ENCODE measurements at regions not wholly inside any gene's neighbourhood (a gene's known extent, or its start where the extent isn't known, plus 50 kb on each side); places are given as distances from the start of the nearest gene placed in this dataset.

- no peak for TF ChIP-seq CTCF (IDR thresholded peaks at IDR 0.05; ENCODE audit: unreplicated experiment)
- peaks cover 2% of the 10 kb centered on the region for H3K4me1 Mint-ChIP-seq (ENCODE audit: unreplicated experiment)
- H3K27me3 Mint-ChIP-seq (ENCODE audit: unreplicated experiment) = peaks cover 6% of the 10 kb centered on the region
- H3K4me3 Mint-ChIP-seq (ENCODE audit: unreplicated experiment) = no peak overlapping the region
- no peak overlapping the region for H3K27ac Mint-ChIP-seq (ENCODE audit: unreplicated experiment)
- no peaks in the 10 kb centered on the region for H3K9me3 Mint-ChIP-seq (ENCODE audit: unreplicated experiment)
- H3K36me3 Mint-ChIP-seq (ENCODE audit: low read depth, unreplicated experiment) = no peaks in the 10 kb centered on the region
- DNase-seq (ENCODE audit: low spot score) = no peak
These were observed 350.9 kb upstream of the TNRC6C start for GRCh38 chr17:77607606-77608005.

DNA sequence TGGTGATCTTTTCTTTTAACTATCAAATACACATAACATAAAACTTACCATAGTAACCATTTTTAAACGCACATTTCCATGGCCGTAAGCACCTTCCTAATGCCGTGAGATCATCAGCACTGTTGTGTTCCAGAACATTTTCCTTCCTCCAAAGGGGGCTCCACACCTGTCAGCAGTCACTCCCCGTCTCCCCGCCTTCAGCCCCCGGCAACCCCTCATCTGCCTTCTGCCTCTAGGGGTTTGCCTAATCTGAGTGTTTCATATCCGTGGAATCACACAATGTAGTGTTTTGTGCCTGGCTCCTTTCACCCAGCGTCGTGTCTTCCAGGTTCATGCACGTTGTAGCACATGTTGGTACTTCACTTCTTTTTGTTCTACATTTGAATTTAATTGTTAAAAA is 350.1 kb upstream of the TNRC6C start:
- no peak for DNase-seq (ENCODE audit: low spot score)
- peaks cover 2% of the 10 kb centered on the region for H3K4me1 Mint-ChIP-seq (ENCODE audit: unreplicated experiment)
- no peaks in the 10 kb centered on the region for H3K36me3 Mint-ChIP-seq (ENCODE audit: low read depth, unreplicated experiment)
- TF ChIP-seq CTCF (IDR thresholded peaks at IDR 0.05; ENCODE audit: unreplicated experiment) = no peak
- H3K27me3 Mint-ChIP-seq (ENCODE audit: unreplicated experiment) = peaks cover 6% of the 10 kb centered on the region
- H3K4me3 Mint-ChIP-seq (ENCODE audit: unreplicated experiment) = no peak overlapping the region
- no peak overlapping the region for H3K27ac Mint-ChIP-seq (ENCODE audit: unreplicated experiment)
- no peaks in the 10 kb centered on the region for H3K9me3 Mint-ChIP-seq (ENCODE audit: unreplicated experiment)

- H3K27me3 Mint-ChIP-seq (ENCODE audit: unreplicated experiment) = peaks cover 8% of the 10 kb centered on the region
- no peak overlapping the region for H3K27ac Mint-ChIP-seq (ENCODE audit: unreplicated experiment)
- H3K4me1 Mint-ChIP-seq (ENCODE audit: unreplicated experiment) = peaks cover 2% of the 10 kb centered on the region
- no peak for DNase-seq (ENCODE audit: low spot score)
- TF ChIP-seq CTCF (IDR thresholded peaks at IDR 0.05; ENCODE audit: unreplicated experiment) = no peak
- no peaks in the 10 kb centered on the region for H3K9me3 Mint-ChIP-seq (ENCODE audit: unreplicated experiment)
- H3K36me3 Mint-ChIP-seq (ENCODE audit: low read depth, unreplicated experiment) = no peaks in the 10 kb centered on the region
- H3K4me3 Mint-ChIP-seq (ENCODE audit: unreplicated experiment) = no peak overlapping the region
These were observed 348.7 kb upstream of the TNRC6C start for GRCh38 chr17:77609553-77610517.

GRCh38 chr17:77610518-77610893 is 348.0 kb upstream of the TNRC6C start:
- no peak overlapping the region for H3K4me3 Mint-ChIP-seq (ENCODE audit: unreplicated experiment)
- peaks cover 8% of the 10 kb centered on the region for H3K27me3 Mint-ChIP-seq (ENCODE audit: unreplicated experiment)
- TF ChIP-seq CTCF (IDR thresholded peaks at IDR 0.05; ENCODE audit: unreplicated experiment) = no peak
- H3K27ac Mint-ChIP-seq (ENCODE audit: unreplicated experiment) = no peak overlapping the region
- H3K9me3 Mint-ChIP-seq (ENCODE audit: unreplicated experiment) = no peaks in the 10 kb centered on the region
- H3K36me3 Mint-ChIP-seq (ENCODE audit: low read depth, unreplicated experiment) = no peaks in the 10 kb centered on the region
- peaks cover 2% of the 10 kb centered on the region for H3K4me1 Mint-ChIP-seq (ENCODE audit: unreplicated experiment)
- no peak for DNase-seq (ENCODE audit: low spot score)

DNA sequence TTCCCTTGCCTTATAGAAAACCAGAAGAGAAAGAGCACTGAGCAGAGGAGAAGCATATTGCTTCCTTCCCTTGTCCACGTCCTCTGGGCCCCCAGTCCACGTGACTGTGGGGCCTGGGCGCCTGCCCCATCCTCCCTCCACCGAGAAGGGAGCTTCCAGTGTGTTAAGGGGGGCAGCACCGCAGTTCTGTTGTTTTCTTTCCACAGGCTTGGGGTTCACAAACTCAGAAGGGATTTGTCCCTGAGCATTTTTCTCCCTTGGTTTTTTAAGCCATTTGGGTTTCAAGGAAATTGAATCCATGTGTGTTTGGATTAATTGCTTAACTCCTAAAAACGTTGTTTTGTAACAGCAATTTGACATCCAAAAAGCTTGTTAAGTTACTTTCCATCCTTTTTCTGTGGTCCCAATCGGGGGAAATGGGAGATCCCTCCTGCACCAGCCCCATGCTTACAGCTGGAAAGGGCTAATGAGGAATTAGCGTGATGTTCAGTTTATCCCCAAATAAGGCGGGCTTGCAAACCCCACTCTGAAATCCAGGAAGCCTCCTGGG is 347.5 kb upstream of the TNRC6C start:
- no peak overlapping the region for H3K4me3 Mint-ChIP-seq (ENCODE audit: unreplicated experiment)
- no peak for DNase-seq (ENCODE audit: low spot score)
- no peaks in the 10 kb centered on the region for H3K9me3 Mint-ChIP-seq (ENCODE audit: unreplicated experiment)
- H3K27me3 Mint-ChIP-seq (ENCODE audit: unreplicated experiment) = peaks cover 8% of the 10 kb centered on the region
- H3K4me1 Mint-ChIP-seq (ENCODE audit: unreplicated experiment) = peaks cover 2% of the 10 kb centered on the region
- H3K27ac Mint-ChIP-seq (ENCODE audit: unreplicated experiment) = no peak overlapping the region
- H3K36me3 Mint-ChIP-seq (ENCODE audit: low read depth, unreplicated experiment) = no peaks in the 10 kb centered on the region
- no peak for TF ChIP-seq CTCF (IDR thresholded peaks at IDR 0.05; ENCODE audit: unreplicated experiment)
